Sigmoid colon (tissue), 6 donors: ENCODE measurements at regions not wholly inside any gene's neighbourhood (a gene's known extent, or its start where the extent isn't known, plus 50 kb on each side); places are given as distances from the start of the nearest gene placed in this dataset.
"Not testable (repeated sequence)": the region's sequence is repeated elsewhere in the genome, so short reads cannot be mapped to it uniquely, and the experiment has no call there.

Source experiments
- DNase-seq: peaks from one replicate; pipeline ENCODE4 v3.0.0-alpha.2; 2019
- H3K27ac ChIP-seq, 4 donors: fragments of 200-600 bp; sonication (generic); one replicate each; pipeline ENCODE4 v1.5.1; 2016 to 2019; ENCODE audit warnings: mild to moderate bottlenecking in 1 of 4
- H3K27me3 ChIP-seq, 3 donors: fragments of 200-600 bp; sonication (generic); one replicate each; pipeline ENCODE4 v1.5.1; 2019; ENCODE audit warnings: mild to moderate bottlenecking in 1 of 3
- H3K36me3 ChIP-seq, 4 donors: fragments of 200-600 bp; sonication (generic); one replicate each; pipeline ENCODE4 v1.5.1; 2016 to 2019
- H3K4me1 ChIP-seq, 4 donors: fragments of 200-600 bp; sonication (generic); one replicate each; pipeline ENCODE4 v1.5.1; 2017 to 2019
- H3K4me3 ChIP-seq, 4 donors: fragments of 200-600 bp; sonication (generic); one replicate each; pipeline ENCODE4 v1.5.1; 2017 to 2019; ENCODE audit warnings: mild to moderate bottlenecking in 2 of 4, moderate library complexity in 1 of 4
- H3K9me3 ChIP-seq, 4 donors: fragments of 200-600 bp in 3 of 4; sonication (generic) in 3 of 4; one replicate each; pipeline versions ENCODE4 v1.5.1 to v1.6.1; 2013 to 2019
- EP300 ChIP-seq, 4 donors: sonication (generic); formaldehyde crosslinking; IDR thresholded peaks; one replicate each; pipeline ENCODE4 v1.6.1; 2017; ENCODE audit warnings: antibody characterized with exemption in 4 of 4
- POLR2A ChIP-seq, 2 donors: fragments of 450-650 bp; IDR thresholded peaks; one replicate each; pipeline ENCODE4 v1.6.1; 2016; ENCODE audit warnings: antibody characterized with exemption in 2 of 2, mild to moderate bottlenecking in 2 of 2, moderate library complexity in 2 of 2
- POLR2AphosphoS5 ChIP-seq, 4 donors: sonication (generic); formaldehyde crosslinking; IDR thresholded peaks; one replicate each; pipeline ENCODE4 v1.6.1; 2017; ENCODE audit warnings: antibody characterized with exemption in 4 of 4
- WGBS, 2 donors: extraction: QIAGEN DNeasy Blood & Tissue Kit; methylation state at CpG; one replicate each; pipeline ENCODE4 v1.1.7; 2013; 5-methylcytosine and 5-hydroxymethylcytosine counted together
- intact Hi-C: fragments of 100-400 bp; cut with DNase I; formaldehyde crosslinking; loops from one replicate; pipeline ENCODE4 v1.15.1; 2023
- TF ChIP-seq, protein P1 (sequence below), 4 experiments: fragments of 450-650 bp in 3 of 4; fragments of 200-600 bp in 1 of 4; IDR thresholded peaks; one replicate each; pipeline ENCODE4 v1.5.1; 2016 to 2019; ENCODE audit warnings: antibody characterized with exemption in 4 of 4, mild to moderate bottlenecking in 3 of 4, moderate library complexity in 2 of 4
- donor health status: healthy with polysubstance abuse.
- donor health status: healthy.

- Histone ChIP-seq H3K4me3 (no peak overlapping the region), H3K9me3 (no peaks in the 10 kb centered on the region), H3K36me3 (no peaks in the 10 kb centered on the region), H3K27me3 (no peaks in the 10 kb centered on the region), H3K4me1 (no peaks in the 10 kb centered on the region), H3K27ac (no peak overlapping the region)
- no peak for DNase-seq
- TF ChIP-seq POLR2A (IDR thresholded peaks at IDR 0.05) (no peak), POLR2AphosphoS5 (IDR thresholded peaks at IDR 0.05) (no peak), EP300 (IDR thresholded peaks at IDR 0.05) (no peak)
- TF ChIP-seq, protein P1, sequence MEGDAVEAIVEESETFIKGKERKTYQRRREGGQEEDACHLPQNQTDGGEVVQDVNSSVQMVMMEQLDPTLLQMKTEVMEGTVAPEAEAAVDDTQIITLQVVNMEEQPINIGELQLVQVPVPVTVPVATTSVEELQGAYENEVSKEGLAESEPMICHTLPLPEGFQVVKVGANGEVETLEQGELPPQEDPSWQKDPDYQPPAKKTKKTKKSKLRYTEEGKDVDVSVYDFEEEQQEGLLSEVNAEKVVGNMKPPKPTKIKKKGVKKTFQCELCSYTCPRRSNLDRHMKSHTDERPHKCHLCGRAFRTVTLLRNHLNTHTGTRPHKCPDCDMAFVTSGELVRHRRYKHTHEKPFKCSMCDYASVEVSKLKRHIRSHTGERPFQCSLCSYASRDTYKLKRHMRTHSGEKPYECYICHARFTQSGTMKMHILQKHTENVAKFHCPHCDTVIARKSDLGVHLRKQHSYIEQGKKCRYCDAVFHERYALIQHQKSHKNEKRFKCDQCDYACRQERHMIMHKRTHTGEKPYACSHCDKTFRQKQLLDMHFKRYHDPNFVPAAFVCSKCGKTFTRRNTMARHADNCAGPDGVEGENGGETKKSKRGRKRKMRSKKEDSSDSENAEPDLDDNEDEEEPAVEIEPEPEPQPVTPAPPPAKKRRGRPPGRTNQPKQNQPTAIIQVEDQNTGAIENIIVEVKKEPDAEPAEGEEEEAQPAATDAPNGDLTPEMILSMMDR (IDR thresholded peaks at IDR 0.05): no peak
- WGBS, 2 donors: 82 to 88% methylated on average over 1 of the region's 1 CpG
- intact Hi-C loops: no loop called here
Measured at GRCh38 chr9:102459828-102460227, 535.3 kb upstream of the CYLC2 start.

DNA sequence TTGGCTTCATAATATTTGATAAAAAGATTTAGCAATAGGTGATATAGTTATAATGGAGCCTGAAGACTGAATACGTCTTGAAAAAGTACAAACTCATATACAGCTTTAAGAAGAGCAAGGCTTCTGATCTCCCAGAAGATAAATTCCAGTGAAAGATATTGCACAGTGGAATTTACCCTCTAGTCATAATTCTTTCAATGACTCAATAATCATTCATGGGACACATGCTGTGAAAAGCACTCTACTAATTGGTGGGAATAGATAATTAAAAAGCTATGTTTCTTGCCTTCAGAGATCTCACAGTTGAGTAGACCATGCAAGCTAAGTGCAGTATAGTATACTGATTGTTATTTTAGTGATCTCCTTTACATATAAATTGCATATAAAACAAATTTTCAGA lies 538.6 kb upstream of the CYLC2 start:
- WGBS, 2 donors: 86 to 90% methylated on average over 1 of the region's 1 CpG
- H3K36me3 ChIP-seq: no peaks in the 10 kb centered on the region
- no peak overlapping the region for H3K4me3 ChIP-seq
- TF ChIP-seq POLR2AphosphoS5 (IDR thresholded peaks at IDR 0.05) (no peak), POLR2A (IDR thresholded peaks at IDR 0.05) (no peak), EP300 (IDR thresholded peaks at IDR 0.05) (no peak)
- TF ChIP-seq, protein P1 (IDR thresholded peaks at IDR 0.05): no peak
- H3K4me1 ChIP-seq: no peaks in the 10 kb centered on the region
- intact Hi-C loops: no loop called here
- DNase-seq: no peak
- no peaks in the 10 kb centered on the region for H3K9me3 ChIP-seq
- H3K27me3 ChIP-seq: no peaks in the 10 kb centered on the region
- no peak overlapping the region for H3K27ac ChIP-seq

DNA sequence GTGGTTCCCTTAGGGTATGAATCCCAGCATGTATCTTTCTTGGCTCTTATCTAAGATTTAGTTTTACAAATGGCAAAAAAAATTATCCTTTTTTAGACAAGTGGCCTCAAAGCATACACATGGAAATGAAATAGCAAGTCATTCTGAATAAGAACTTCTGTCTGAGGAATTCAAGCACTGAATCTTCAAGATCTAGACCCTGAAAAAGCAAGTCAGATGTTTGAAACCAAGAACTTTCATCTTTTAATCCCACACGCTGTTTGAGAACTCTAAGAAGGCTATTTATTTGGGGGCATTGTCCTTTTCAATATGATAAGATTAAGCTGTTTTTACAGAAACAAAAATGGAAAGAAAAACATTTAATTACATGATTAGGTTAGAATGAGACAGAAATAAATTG lies 549.2 kb upstream of the CYLC2 start:
- Histone ChIP-seq H3K36me3 (no peaks in the 10 kb centered on the region), H3K4me3 (no peak overlapping the region), H3K4me1 (no peaks in the 10 kb centered on the region), H3K27me3 (no peaks in the 10 kb centered on the region), H3K9me3 (no peaks in the 10 kb centered on the region), H3K27ac (no peak overlapping the region)
- TF ChIP-seq, protein P1 (IDR thresholded peaks at IDR 0.05): no peak
- TF ChIP-seq POLR2A (IDR thresholded peaks at IDR 0.05) (no peak), EP300 (IDR thresholded peaks at IDR 0.05) (no peak), POLR2AphosphoS5 (IDR thresholded peaks at IDR 0.05) (no peak)
- intact Hi-C loops: no loop called here
- no peak for DNase-seq
- WGBS, 2 donors: 74 to 91% methylated on average over 1 of the region's 1 CpG

DNA sequence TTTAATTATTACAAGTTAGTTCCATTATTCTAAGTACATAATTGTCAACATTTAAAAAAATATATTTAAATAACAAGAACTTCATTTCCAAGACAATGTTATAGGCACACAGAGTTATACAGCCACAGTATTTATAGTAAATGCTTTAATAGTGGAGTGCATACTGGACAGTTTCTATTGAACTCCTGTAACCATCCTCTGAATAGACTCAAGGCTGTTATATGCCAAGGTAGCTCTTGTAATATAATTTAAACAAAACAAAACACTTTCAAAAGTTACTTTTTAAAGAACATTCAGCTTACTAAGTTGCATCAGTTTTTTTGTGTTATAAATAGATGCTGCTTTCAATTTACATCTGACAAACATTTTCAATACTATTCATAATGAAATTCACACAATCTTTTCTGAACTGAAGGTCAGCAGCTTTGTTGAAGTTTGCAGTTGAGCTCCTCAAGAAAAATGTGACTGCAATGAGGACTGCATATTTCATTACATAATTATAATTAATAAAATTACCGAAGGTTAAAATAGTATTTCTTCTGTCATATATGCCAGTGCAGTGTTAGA lies 549.9 kb upstream of the CYLC2 start:
- no peak for DNase-seq
- 88 to 96% methylated on average over 1 of the region's 1 CpG for WGBS, 2 donors
- TF ChIP-seq, protein P1 (IDR thresholded peaks at IDR 0.05): no peak
- TF ChIP-seq EP300 (IDR thresholded peaks at IDR 0.05) (no peak), POLR2AphosphoS5 (IDR thresholded peaks at IDR 0.05) (no peak), POLR2A (IDR thresholded peaks at IDR 0.05) (no peak)

DNA sequence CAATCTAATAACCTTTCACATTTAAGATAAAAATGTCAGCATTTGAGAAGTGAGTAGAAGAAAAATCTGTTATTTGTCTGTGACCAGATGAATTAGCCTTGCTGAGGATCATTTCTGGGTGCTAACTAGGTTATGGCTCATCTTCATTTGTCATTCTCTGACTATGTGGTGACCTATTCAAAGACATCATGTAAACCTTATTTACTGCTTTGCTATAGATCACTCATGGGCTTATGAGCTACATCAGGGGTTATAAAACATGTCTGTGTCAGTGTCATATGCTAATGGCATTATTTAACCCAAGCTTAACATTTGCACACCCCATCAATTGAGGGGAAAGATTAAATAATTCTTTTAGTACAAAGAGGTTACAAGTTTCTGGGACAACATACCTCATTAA lies 555.5 kb upstream of the CYLC2 start:
- intact Hi-C loops: no loop called here
- no peak overlapping the region for H3K27ac ChIP-seq

More for the DNA sequence above, 549.9 kb upstream of the CYLC2 start:
- H3K27me3 ChIP-seq: no peaks in the 10 kb centered on the region
- H3K9me3 ChIP-seq: no peaks in the 10 kb centered on the region
- H3K4me3 ChIP-seq: no peak overlapping the region
- no peaks in the 10 kb centered on the region for H3K36me3 ChIP-seq
- H3K4me1 ChIP-seq: no peaks in the 10 kb centered on the region
- H3K27ac ChIP-seq: no peak overlapping the region
- intact Hi-C loops: no loop called here

GRCh38 chr9:102436599-102436998 lies 558.5 kb upstream of the CYLC2 start:
- H3K36me3 ChIP-seq, H3K4me3 ChIP-seq, H3K27me3 ChIP-seq, DNase-seq, H3K4me1 ChIP-seq, H3K9me3 ChIP-seq, intact Hi-C loops, H3K27ac ChIP-seq: not testable (repeated sequence)
- 86 to 89% methylated on average over 13 of the region's 13 CpGs for WGBS, 2 donors

More for the DNA sequence above, 555.5 kb upstream of the CYLC2 start:
- DNase-seq: no peak
- Histone ChIP-seq H3K4me1 (no peaks in the 10 kb centered on the region), H3K27me3 (no peaks in the 10 kb centered on the region), H3K9me3 (no peaks in the 10 kb centered on the region), H3K36me3 (no peaks in the 10 kb centered on the region), H3K4me3 (no peak overlapping the region)
- TF ChIP-seq EP300 (IDR thresholded peaks at IDR 0.05) (no peak), POLR2AphosphoS5 (IDR thresholded peaks at IDR 0.05) (no peak), POLR2A (IDR thresholded peaks at IDR 0.05) (no peak)
- TF ChIP-seq, protein P1 (IDR thresholded peaks at IDR 0.05): no peak
